ENCODE measurements at regions not wholly inside any gene's neighbourhood (a gene's known extent, or its start where the extent isn't known, plus 50 kb on each side); places are given as distances from the start of the nearest gene placed in this dataset.

DNA sequence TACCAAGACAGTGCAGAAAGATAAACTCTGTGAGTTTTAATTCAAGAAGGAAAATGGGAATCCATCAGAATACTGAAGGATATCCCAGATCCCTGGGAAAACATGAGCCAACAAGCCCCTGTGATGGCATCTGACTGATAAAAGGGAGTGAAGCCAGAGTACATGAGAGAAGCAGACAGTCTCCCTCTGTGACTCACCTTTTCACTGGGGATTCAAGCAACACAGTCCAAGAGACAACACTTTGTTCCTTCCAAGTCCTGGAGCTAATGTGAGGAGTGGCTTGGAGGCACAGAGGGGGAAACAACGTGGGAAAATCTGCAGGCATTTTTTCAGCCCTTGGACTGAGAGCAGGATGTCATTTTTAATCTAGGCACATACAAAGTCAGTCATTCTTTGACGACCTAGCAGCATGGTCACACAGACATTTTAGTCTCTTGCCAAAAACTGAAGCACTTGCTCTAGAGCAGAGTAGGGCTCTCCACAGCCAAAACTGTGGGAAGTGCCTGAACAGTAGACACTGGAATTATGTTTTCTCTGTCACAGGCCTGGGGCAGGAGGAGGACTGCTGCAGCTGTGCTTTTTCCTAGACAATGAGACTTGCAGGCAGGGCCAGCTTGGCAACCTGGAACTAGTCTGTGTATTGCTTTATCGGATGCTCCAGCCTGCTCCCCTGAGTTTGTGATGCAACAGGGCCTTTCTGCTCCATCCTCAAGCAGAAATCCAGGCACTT is 465.0 kb upstream of the GJE1 start:
- TF ChIP-seq CTCF (IDR thresholded peaks at IDR 0.05; ENCODE audit: unreplicated experiment), result no peak
- H3K4me3 Mint-ChIP-seq (ENCODE audit: unreplicated experiment), result no peak overlapping the region
- peaks cover 25% of the 10 kb centered on the region for H3K27me3 Mint-ChIP-seq (ENCODE audit: insufficient read depth, unreplicated experiment)
- no TSS peak for BruUV-seq (replicated peaks)
- H3K4me1 Mint-ChIP-seq (ENCODE audit: insufficient read depth, unreplicated experiment), result no peaks in the 10 kb centered on the region
- intact Hi-C loops (cut with micrococcal nuclease), result no loop called here
- ChIA-PET POLR2A (no interaction called here), CTCF (interaction anchor here (0.7 to 1.6 kb wide), 3 partner anchors 10 to 70 kb away, joined by 3 to 5 read pairs (median 4); no protein-coding TSS in a partner anchor)
- peak; percentile 41 for DNase-seq (ENCODE audit: unreplicated experiment)
- H3K9me3 Mint-ChIP-seq (ENCODE audit: unreplicated experiment), result no peaks in the 10 kb centered on the region
- H3K27ac Mint-ChIP-seq (ENCODE audit: low read depth, unreplicated experiment), result no peak overlapping the region
- no peaks in the 10 kb centered on the region for H3K36me3 Mint-ChIP-seq (ENCODE audit: insufficient read depth, unreplicated experiment)

DNA sequence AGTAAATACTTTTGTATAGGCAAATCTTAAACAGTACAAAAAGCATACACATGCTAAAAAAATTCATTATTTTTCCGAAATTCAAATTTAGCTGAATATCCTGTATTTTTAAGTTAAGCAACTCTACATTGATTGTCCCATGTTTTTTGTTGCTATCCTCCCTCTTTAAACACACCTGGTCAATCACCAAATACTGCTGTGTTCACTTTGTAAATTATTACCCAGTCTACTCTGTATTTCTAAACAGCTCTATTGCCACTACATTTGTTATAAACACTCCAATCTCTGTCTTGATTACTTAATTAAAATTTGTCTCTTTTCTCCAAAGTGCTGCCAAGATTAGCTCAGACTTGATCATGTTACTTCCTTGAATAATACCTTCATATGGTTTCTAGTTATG is 466.5 kb upstream of the GJE1 start:
- BruUV-seq (replicated peaks), result no TSS peak
- ChIA-PET CTCF (no interaction called here), POLR2A (no interaction called here)
- no peaks in the 10 kb centered on the region for H3K36me3 Mint-ChIP-seq (ENCODE audit: insufficient read depth, unreplicated experiment)
- intact Hi-C loops (cut with micrococcal nuclease), result no loop called here
- no peak overlapping the region for H3K4me3 Mint-ChIP-seq (ENCODE audit: unreplicated experiment)
- TF ChIP-seq CTCF (IDR thresholded peaks at IDR 0.05; ENCODE audit: unreplicated experiment), result no peak
- H3K9me3 Mint-ChIP-seq (ENCODE audit: unreplicated experiment), result no peaks in the 10 kb centered on the region
- no peak for DNase-seq (ENCODE audit: unreplicated experiment)
- no peak overlapping the region for H3K27ac Mint-ChIP-seq (ENCODE audit: low read depth, unreplicated experiment)
- no peaks in the 10 kb centered on the region for H3K4me1 Mint-ChIP-seq (ENCODE audit: insufficient read depth, unreplicated experiment)
- H3K27me3 Mint-ChIP-seq (ENCODE audit: insufficient read depth, unreplicated experiment), result peaks cover 13% of the 10 kb centered on the region

- no peak for TF ChIP-seq CTCF (IDR thresholded peaks at IDR 0.05; ENCODE audit: unreplicated experiment)
Observed at GRCh38 chr6:141664744-141665143, 468.0 kb upstream of the GJE1 start.

GRCh38 chr6:141659582-141659981 is 473.1 kb upstream of the GJE1 start:
- H3K4me1 Mint-ChIP-seq (ENCODE audit: insufficient read depth, unreplicated experiment), result no peaks in the 10 kb centered on the region
- BruUV-seq (replicated peaks), result no TSS peak

More at GRCh38 chr6:141664744-141665143, 468.0 kb upstream of the GJE1 start:
- Mint-ChIP-seq H3K27ac (ENCODE audit: low read depth, unreplicated experiment) (no peak overlapping the region), H3K36me3 (ENCODE audit: insufficient read depth, unreplicated experiment) (no peaks in the 10 kb centered on the region), H3K4me1 (ENCODE audit: insufficient read depth, unreplicated experiment) (no peaks in the 10 kb centered on the region), H3K27me3 (ENCODE audit: insufficient read depth, unreplicated experiment) (peaks cover 18% of the 10 kb centered on the region), H3K4me3 (ENCODE audit: unreplicated experiment) (no peak overlapping the region), H3K9me3 (ENCODE audit: unreplicated experiment) (no peaks in the 10 kb centered on the region)
- CTCF ChIA-PET, result interaction anchor here (1.2 kb wide), 1 partner anchor 9 kb away, joined by 3 read pairs; no protein-coding TSS in a partner anchor
- POLR2A ChIA-PET, result no interaction called here
- DNase-seq (ENCODE audit: unreplicated experiment), result no peak
- intact Hi-C loops (cut with micrococcal nuclease), result no loop called here
- BruUV-seq (replicated peaks), result no TSS peak

More at GRCh38 chr6:141659582-141659981, 473.1 kb upstream of the GJE1 start:
- ChIA-PET POLR2A (no interaction called here), CTCF (no interaction called here)
- H3K4me3 Mint-ChIP-seq (ENCODE audit: unreplicated experiment), result no peak overlapping the region
- H3K36me3 Mint-ChIP-seq (ENCODE audit: insufficient read depth, unreplicated experiment), result no peaks in the 10 kb centered on the region
- no peak for TF ChIP-seq CTCF (IDR thresholded peaks at IDR 0.05; ENCODE audit: unreplicated experiment)
- intact Hi-C loops (cut with micrococcal nuclease), result no loop called here
- peaks cover 18% of the 10 kb centered on the region for H3K27me3 Mint-ChIP-seq (ENCODE audit: insufficient read depth, unreplicated experiment)
- no peak for DNase-seq (ENCODE audit: unreplicated experiment)
- H3K9me3 Mint-ChIP-seq (ENCODE audit: unreplicated experiment), result no peaks in the 10 kb centered on the region
- no peak overlapping the region for H3K27ac Mint-ChIP-seq (ENCODE audit: low read depth, unreplicated experiment)

All from MCF 10A (cell line).